GM20431 (cell line): ENCODE measurements at regions not wholly inside any gene's neighbourhood (a gene's known extent, or its start where the extent isn't known, plus 50 kb on each side); places are given as distances from the start of the nearest gene placed in this dataset.
"Not testable (repeated sequence)": the region's sequence is repeated elsewhere in the genome, so short reads cannot be mapped to it uniquely, and the experiment has no call there.

Experiments
- in situ Hi-C: fragments of 300-500 bp; cut with MseI, MboI; formaldehyde crosslinking; loops from one replicate; pipeline ENCODE4 v1.15.0; 2020; ENCODE audit warnings: low sequenced_read_pairs; ENCODE audit not compliant: unreplicated experiment

- in situ Hi-C loops = no loop called here
These were observed 605.0 kb upstream of the RAG2 start for GRCh38 chr11:37203006-37203405.

DNA sequence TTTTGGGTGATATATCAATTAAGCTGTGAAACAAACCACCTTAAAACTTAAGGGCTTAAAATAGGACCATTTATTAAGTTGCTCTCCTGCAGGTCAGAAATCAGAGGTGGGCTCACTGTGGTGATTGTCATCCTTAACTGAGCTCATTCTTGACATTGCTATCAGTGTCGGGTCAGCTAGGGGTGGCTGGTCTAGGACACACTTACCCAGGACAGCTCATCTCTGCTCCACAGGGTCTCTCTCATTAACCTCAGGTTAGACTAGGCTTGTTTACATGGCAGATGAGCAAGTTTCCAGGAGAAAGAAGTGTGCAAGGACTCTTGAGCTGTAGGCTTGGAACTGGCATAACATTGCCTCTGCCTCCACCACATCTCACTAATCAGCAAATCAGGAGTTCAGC is 601.0 kb upstream of the RAG2 start:
- in situ Hi-C loops = no loop called here

DNA sequence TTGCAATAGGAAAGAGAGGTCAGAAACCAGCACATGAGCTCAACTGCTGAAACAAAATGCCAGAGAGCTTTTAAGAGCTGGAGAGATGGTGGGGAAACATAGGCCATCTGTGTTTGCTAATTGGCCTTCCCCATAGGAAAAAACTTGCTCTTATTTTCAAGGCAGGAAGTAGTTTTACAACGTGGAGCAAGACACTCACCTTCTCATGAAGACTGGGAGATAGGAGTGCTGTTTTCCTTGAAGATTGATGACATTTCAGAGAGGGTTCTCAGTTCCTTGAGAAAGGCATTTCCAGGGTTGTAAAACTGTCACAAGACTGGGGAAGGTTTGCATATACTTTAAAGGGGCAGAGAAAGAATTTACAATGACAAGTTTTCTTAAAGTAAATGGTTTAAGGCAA is 586.3 kb upstream of the RAG2 start:
- in situ Hi-C loops = no loop called here

DNA sequence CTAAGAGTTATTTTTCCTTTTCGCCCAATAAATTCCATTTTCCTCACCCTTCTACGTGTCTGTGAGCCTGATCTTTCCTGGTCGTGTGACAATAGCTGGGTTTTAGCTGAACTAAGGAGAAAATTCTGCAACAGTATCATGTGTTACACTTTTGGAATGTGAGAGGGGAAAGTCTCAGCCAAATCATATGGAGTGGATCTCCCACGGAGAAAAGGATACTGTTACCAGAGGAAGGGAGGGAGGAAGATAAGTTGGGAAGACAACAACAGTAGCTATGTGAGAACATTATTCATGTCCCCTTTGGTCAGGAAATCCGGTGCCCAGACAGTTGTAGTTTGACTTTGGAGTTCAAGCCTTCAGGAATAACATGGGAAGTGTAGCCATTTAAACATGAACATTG is 584.0 kb upstream of the RAG2 start:
- in situ Hi-C loops = no loop called here

DNA sequence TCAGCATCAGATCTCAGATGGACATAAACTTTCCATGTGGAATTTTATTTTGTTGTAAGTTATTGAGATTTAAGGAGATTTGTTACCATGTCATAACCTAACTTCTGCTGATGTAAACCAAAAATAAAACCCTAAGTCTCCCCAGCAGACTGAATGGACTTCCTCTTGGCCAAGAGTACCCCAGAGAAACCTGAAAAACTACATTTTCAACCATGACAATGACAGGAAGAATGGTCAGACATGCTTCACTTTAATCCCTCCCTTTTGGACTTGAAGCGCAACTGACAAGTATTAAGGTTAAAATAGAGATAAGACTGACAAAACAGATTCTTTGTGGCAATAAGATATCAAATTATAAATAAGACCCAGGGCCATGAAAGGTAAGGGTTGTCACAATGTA is 579.7 kb upstream of the RAG2 start:
- in situ Hi-C loops = no loop called here

DNA sequence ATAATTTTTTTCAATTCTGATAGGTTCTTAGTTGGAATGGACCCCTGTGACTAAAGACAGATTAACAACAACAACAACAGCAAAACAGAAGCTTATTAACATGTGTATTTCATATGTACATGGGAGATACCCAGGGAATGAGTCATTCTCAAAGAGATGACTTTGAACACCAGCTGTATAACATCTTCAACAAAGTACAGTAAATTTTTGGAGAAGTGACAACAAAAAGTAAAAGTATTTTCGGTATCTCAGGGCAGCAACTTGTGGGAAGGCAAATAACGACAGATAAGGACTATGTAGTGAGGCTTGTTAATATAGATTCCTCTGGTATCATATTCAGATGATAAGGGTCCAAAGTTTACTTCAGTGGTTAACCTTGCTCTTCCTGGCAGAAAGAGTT is 573.4 kb upstream of the RAG2 start:
- in situ Hi-C loops = no loop called here

DNA sequence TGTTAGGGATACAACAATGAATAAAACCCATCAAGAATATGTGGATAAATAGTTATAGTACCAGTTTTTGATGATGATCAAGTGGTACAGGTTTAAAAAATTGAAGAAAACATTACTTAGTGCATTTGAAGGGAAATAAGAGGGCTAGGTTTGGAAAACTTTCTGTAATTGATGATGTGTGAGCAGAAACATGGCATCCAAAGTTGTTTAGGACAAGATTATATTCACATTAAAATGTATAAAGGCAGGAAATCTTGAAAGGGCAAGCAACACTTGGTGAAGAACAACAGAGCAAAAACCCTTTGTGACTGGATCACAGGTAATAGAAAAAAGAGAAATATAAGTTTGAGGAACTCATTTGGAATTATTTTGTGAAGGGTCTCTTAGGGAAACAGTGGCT is 572.3 kb upstream of the RAG2 start:
- in situ Hi-C loops = no loop called here

- in situ Hi-C loops = not testable (repeated sequence)
These were observed 547.4 kb upstream of the RAG2 start for GRCh38 chr11:37145434-37145833.

DNA sequence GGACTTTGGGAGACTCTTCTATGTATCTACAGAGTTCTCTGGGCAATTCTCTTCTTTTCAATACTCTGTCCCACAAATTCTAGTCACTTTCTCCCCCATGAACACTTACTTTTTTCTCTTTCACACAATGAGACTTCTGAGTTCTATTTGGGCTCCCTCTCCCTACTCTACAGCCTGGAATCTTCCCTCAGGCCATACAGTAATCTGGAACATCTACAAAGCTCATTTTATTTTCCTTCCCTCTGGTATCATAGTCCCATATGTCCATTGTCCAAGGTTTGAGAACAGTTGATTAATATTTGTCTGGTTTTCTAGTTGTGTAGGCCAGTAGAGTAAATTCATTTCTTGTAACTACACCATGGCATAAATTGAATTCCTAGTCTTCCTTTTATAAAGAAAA is 544.6 kb upstream of the RAG2 start:
- in situ Hi-C loops = no loop called here

DNA sequence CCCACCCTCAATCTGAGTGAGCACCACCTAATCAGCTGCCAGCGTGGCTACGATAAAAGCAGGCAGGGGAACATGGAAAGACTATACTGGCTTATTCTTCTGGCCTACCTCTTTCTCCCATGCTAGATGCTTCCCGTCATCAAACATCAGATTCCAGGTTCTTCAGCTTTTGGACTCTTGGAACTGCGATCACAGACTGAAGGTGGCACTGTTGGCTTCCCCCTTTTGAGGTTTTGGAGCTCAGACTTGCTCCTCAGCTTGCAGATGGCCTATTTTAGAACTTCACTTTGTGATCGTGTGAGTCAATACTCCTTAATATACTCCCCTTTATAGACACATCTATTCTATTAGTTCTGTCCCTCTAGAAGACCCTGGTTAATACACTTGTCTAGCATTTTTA is 543.7 kb upstream of the RAG2 start:
- in situ Hi-C loops = no loop called here

GRCh38 chr11:37135606-37136005 is 537.6 kb upstream of the RAG2 start:
- in situ Hi-C loops = not testable (repeated sequence)

GRCh38 chr11:37134637-37135036 is 536.6 kb upstream of the RAG2 start:
- in situ Hi-C loops = no loop called here

GRCh38 chr11:37124384-37124783 is 526.3 kb upstream of the RAG2 start:
- in situ Hi-C loops = no loop called here

GRCh38 chr11:37115963-37116362 is 517.9 kb upstream of the RAG2 start:
- in situ Hi-C loops = no loop called here

DNA sequence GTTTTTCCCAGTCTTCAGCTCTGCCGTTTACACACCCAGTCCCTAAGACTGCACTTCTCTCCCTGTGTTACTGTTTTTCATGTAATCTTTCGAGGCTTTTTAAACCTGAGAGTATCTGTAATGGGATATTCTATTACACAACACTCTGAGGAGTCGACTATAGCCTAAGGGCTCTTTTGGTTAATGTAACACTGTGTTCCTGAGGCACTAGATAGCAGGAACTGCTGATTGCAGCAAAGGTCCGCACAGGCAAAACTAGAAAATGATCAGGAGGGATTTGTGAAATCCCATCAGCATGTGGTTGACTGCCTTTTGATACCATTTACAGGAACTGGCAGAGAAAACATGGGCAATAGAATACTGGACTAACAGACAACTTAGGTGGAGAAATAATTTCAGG is 512.3 kb upstream of the RAG2 start:
- in situ Hi-C loops = no loop called here

DNA sequence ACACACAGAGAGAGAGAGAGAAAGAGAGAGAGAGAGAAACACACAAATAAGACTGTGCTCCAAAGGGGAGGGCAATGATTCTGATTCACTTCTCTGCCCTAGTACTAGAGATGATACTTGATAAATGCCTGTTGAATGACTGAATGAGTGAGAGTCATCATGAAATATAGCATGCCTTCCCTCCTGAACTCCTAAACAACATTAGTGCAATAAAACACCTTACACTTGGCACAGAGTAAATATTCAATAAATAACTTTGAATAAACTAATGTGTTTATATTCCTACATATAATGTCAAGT is 511.2 kb upstream of the RAG2 start:
- in situ Hi-C loops = no loop called here

GRCh38 chr11:37108436-37109285 is 510.6 kb upstream of the RAG2 start:
- in situ Hi-C loops = no loop called here

DNA sequence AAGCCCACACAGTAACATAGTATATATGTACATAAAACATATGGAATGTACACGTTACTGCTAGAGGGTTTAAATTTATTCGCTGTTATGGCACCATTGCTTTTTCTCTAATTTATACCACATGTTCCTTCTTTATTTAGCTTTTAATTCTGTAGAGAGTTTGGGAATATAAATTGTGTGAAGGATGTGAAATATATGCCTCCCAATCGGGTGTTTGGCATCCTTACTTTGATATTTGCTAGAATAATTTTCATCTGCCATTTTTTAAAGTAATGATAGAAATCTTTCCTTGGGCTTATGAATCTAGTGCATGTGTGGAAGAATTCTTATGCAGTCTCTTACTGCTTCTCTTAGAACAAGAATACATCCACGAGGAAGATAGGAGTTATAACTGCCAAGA is 509.8 kb upstream of the RAG2 start:
- in situ Hi-C loops = no loop called here

DNA sequence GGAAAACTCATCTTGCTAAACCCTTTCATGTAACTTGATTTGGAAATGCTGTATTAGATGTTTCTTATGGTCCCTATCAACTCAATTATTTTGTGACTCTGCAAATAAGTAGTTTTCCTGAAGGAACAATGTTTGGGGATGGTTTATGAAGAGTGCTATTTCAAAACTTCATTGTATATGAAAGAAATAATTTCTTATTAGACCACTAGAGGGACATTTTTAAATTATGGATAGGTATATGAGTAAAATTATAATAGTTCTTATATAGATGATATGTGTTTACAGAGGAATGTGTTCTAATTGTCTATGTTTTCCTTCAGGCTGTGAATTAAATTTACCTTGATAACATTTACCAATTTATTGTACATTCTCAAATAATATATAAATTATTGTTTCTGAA is 509.4 kb upstream of the RAG2 start:
- in situ Hi-C loops = no loop called here

DNA sequence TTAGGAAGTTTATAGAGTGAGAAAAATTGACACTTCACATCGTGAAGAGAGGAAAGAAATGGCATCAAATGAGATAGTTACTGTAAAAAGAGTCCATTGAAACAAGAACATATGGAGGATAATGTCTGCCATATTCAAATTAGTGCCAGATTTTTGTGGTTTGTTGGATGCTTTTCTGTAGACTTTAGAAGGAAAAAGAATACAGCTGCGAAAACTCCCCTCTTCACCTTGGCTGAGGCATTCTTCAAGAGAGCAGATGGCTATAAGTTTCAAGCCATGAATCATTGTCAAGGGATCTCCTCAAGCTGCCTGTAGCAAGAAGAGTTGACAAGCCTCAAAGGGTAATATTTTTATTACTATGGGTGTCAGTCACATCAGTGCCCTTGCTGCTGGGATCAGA is 507.4 kb upstream of the RAG2 start:
- in situ Hi-C loops = no loop called here

DNA sequence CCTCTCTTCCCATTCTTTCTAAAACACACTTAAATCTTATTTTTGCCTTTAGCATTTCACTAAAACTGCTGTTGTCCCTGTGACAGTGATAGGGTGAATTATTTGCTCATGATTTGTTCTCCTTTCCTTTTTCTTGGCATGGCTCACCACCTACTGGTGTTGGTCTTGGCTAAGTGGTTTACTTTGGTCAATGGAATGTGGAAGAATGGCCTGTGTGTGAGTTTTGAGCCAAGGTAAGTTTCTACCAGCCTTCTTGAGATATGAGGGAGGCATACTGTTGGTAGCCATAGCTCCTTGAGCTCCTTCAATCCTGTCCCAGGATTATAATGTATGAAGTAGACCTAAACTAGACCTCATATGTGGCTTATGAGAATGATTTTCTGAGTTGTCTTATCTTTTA is 506.3 kb upstream of the RAG2 start:
- in situ Hi-C loops = no loop called here

GRCh38 chr11:37100008-37100407 is 502.0 kb upstream of the RAG2 start:
- in situ Hi-C loops = no loop called here

DNA sequence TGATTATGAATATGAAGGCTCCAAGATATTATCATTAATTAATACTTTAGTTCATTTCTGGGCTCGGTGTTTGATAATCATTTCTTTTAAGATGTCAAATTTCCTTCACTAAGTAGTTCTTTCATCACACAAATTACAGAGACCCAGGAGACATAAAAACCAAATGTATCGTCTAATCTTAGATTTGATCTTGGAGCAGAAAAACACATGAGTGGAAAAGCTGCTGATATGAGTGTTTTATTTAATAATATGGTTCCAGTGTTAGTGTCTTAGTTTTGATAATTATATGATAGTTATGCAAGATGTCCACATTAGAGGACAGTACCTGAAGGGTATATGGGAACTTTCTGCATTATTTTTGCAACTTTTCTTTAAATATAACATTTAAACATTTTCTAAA is 494.5 kb upstream of the RAG2 start:
- in situ Hi-C loops = no loop called here
